Suprapubic skin (tissue), 4 donors: ENCODE measurements at regions not wholly inside any gene's neighbourhood (a gene's known extent, or its start where the extent isn't known, plus 50 kb on each side); places are given as distances from the start of the nearest gene placed in this dataset.

Source experiments
- DNase-seq, 2 donors: peaks; one replicate each; pipeline ENCODE4 v3.0.0-alpha.2; 2019; ENCODE audit warnings: low spot score in 2 of 2
- H3K27ac ChIP-seq: fragments of 200-600 bp; sonication (generic); one replicate; pipeline ENCODE4 v1.5.1; 2019
- H3K27me3 ChIP-seq: fragments of 200-600 bp; sonication (generic); one replicate; pipeline ENCODE4 v1.5.1; 2019
- H3K36me3 ChIP-seq: fragments of 200-600 bp; sonication (generic); one replicate; pipeline ENCODE4 v1.5.1; 2019
- H3K4me1 ChIP-seq: fragments of 200-600 bp; sonication (generic); one replicate; pipeline ENCODE4 v1.5.1; 2019
- H3K4me3 ChIP-seq: fragments of 200-600 bp; sonication (generic); one replicate; pipeline ENCODE4 v1.5.1; 2019; ENCODE audit warnings: mild to moderate bottlenecking
- H3K9me3 ChIP-seq: fragments of 200-600 bp; sonication (generic); one replicate; pipeline ENCODE4 v1.5.1; 2019
- CTCF ChIP-seq, 2 donors: fragments of 200-600 bp in 1 of 2; fragments of 450-650 bp in 1 of 2; sonication (generic) in 1 of 2; IDR thresholded peaks; one replicate each; pipeline ENCODE4 v1.5.1; 2016 to 2019; ENCODE audit warnings: antibody characterized with exemption in 2 of 2, mild to moderate bottlenecking in 1 of 2, moderate library complexity in 1 of 2
- EP300 ChIP-seq: sonication (generic); formaldehyde crosslinking; IDR thresholded peaks from one replicate; pipeline ENCODE4 v1.6.1; 2017; ENCODE audit warnings: antibody characterized with exemption
- POLR2A ChIP-seq, 2 donors: fragments of 450-650 bp; IDR thresholded peaks; one replicate each; pipeline ENCODE4 v1.6.1; 2017; ENCODE audit warnings: antibody characterized with exemption in 2 of 2, mild to moderate bottlenecking in 2 of 2, moderate library complexity in 2 of 2
- POLR2AphosphoS5 ChIP-seq, 3 donors: sonication (generic); formaldehyde crosslinking; IDR thresholded peaks; one replicate each; pipeline ENCODE4 v1.6.1; 2017; ENCODE audit warnings: antibody characterized with exemption in 3 of 3
- WGBS: methylation state at CpG from one replicate; pipeline ENCODE4 v1.1.5; 2018; 5-methylcytosine and 5-hydroxymethylcytosine counted together

DNA sequence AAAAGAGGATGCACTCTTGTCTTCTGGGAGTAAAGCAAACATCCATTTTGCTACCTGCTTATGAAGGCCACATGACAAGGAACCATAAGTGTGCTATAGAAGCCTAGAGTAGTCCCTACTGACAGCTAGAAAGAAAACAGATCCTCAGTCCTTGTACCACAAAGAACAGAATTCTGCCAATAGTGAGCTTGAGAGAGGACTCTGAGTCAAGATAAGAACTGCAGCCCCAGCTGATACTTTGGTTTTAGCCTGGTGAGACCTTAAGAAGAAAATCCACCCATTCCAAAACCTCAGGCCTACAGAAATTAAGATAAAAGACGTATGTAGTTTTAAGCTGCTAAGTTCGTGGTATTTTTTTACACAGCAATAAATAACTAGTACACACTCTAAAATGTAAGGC lies 914.6 kb downstream of the PCDH19 start:
- 57% methylated on average over 2 of the region's 2 CpGs for WGBS

DNA sequence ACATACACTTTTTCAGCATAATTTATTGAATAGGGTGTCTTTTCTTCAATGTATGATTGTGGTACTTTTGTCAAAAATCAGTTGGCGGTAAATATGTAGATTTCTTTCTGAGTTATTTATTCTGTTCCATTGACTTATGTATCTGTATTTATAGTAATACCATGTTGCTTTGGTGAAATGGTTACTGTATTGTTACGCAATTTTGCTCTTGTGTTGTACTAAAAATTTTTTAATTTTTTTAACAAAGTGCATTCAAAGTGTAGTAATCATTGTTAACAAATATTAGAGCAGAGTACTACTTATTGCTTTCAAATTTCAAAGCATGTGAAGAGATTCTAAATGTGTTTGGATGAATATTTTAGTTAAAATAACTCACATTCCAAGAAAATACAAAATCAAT lies 915.4 kb downstream of the PCDH19 start:
- Histone ChIP-seq H3K4me1 (no peaks in the 10 kb centered on the region), H3K27ac (no peak overlapping the region), H3K9me3 (no peaks in the 10 kb centered on the region), H3K4me3 (no peak overlapping the region), H3K27me3 (no peaks in the 10 kb centered on the region), H3K36me3 (no peaks in the 10 kb centered on the region)
- TF ChIP-seq EP300: no peak
- TF ChIP-seq CTCF (IDR thresholded peaks at IDR 0.05): no peak
- no peak for TF ChIP-seq POLR2AphosphoS5 (IDR thresholded peaks at IDR 0.05)
- no peak for TF ChIP-seq POLR2A (IDR thresholded peaks at IDR 0.05)
- 85% methylated on average over 2 of the region's 2 CpGs for WGBS
- DNase-seq: no peak

More for the DNA sequence above, 914.6 kb downstream of the PCDH19 start:
- TF ChIP-seq POLR2AphosphoS5 (IDR thresholded peaks at IDR 0.05) (no peak), CTCF (IDR thresholded peaks at IDR 0.05) (no peak), EP300 (no peak), POLR2A (IDR thresholded peaks at IDR 0.05) (no peak)
- H3K27me3 ChIP-seq: no peaks in the 10 kb centered on the region
- H3K4me1 ChIP-seq: no peaks in the 10 kb centered on the region
- no peak for DNase-seq
- no peaks in the 10 kb centered on the region for H3K36me3 ChIP-seq
- no peak overlapping the region for H3K4me3 ChIP-seq
- H3K9me3 ChIP-seq: no peaks in the 10 kb centered on the region
- no peak overlapping the region for H3K27ac ChIP-seq

- TF ChIP-seq EP300 (no peak), POLR2AphosphoS5 (IDR thresholded peaks at IDR 0.05) (no peak), POLR2A (IDR thresholded peaks at IDR 0.05) (no peak), CTCF (IDR thresholded peaks at IDR 0.05) (no peak)
- Histone ChIP-seq H3K9me3 (no peaks in the 10 kb centered on the region), H3K27me3 (no peaks in the 10 kb centered on the region), H3K27ac (no peak overlapping the region), H3K36me3 (no peaks in the 10 kb centered on the region), H3K4me3 (no peak overlapping the region), H3K4me1 (no peaks in the 10 kb centered on the region)
- DNase-seq: no peak
- WGBS: 47% methylated on average over 1 of the region's 1 CpG
Observed at GRCh38 chrX:99480728-99481127, 929.3 kb downstream of the PCDH19 start.

GRCh38 chrX:99469439-99469838 lies 940.6 kb downstream of the PCDH19 start:
- no peaks in the 10 kb centered on the region for H3K27me3 ChIP-seq
- TF ChIP-seq POLR2A (IDR thresholded peaks at IDR 0.05) (no peak), EP300 (no peak), CTCF (IDR thresholded peaks at IDR 0.05) (no peak), POLR2AphosphoS5 (IDR thresholded peaks at IDR 0.05) (no peak)
- H3K4me3 ChIP-seq: no peak overlapping the region
- no peak overlapping the region for H3K27ac ChIP-seq
- no peaks in the 10 kb centered on the region for H3K4me1 ChIP-seq
- 59% methylated on average over 3 of the region's 3 CpGs for WGBS
- DNase-seq: no peak
- no peaks in the 10 kb centered on the region for H3K36me3 ChIP-seq
- H3K9me3 ChIP-seq: no peaks in the 10 kb centered on the region

GRCh38 chrX:99468993-99469392 lies 941.1 kb downstream of the PCDH19 start:
- no peak for DNase-seq
- H3K27me3 ChIP-seq: no peaks in the 10 kb centered on the region
- no peak overlapping the region for H3K27ac ChIP-seq
- TF ChIP-seq CTCF (IDR thresholded peaks at IDR 0.05) (no peak), POLR2A (IDR thresholded peaks at IDR 0.05) (no peak), EP300 (no peak), POLR2AphosphoS5 (IDR thresholded peaks at IDR 0.05) (no peak)
- no peaks in the 10 kb centered on the region for H3K9me3 ChIP-seq
- no peaks in the 10 kb centered on the region for H3K36me3 ChIP-seq
- WGBS: 63% methylated on average over 1 of the region's 5 CpGs
- no peak overlapping the region for H3K4me3 ChIP-seq
- no peaks in the 10 kb centered on the region for H3K4me1 ChIP-seq
